HG03342 (cell line): ENCODE measurements at regions not wholly inside any gene's neighbourhood (a gene's known extent, or its start where the extent isn't known, plus 50 kb on each side); places are given as distances from the start of the nearest gene placed in this dataset.

Experiments
- ATAC-seq: cut with Tn5 transposase; IDR thresholded peaks from one replicate; pipeline ENCODE4 v1.9.1; 2021; ENCODE audit warnings: mild to moderate bottlenecking, moderate library complexity; ENCODE audit not compliant: unreplicated experiment

DNA sequence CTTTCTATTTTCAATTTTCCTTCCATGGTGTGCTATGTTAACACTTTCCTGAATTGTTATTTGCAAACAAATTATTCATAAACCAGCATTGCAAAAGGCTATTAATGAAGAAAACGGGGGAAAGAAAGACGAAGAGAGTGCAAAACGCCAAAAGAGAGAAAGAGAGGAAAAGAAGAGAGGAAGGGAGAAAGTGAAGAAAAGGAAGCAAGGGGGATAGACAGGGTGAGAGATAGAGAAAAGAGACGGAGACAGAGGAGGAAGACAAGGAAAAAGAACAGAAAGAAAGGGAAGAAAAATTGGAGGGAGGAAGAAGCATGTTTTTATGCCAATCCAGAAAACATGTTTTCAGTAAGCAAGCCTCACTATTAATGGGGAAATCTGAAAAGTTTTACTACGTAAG lies 310.6 kb downstream of the TFEC start:
- ATAC-seq: no peak

DNA sequence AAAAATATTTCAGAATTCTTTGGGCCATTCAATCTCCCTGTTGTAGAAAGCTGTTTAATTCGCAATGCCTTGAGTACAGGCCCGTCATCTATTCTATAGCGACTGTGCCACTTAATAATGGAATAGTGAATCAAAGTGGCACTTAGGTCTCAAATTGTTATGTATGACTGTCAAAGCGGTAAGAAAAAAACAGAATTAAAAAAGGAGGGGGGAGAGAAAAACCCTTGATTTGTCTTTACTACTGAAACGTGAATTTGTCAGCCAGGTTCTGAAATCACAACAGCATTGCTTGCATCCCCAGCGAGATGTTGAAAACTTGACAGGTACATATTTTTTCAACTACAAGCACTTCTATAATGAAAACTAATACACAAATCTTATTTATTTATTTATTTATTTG lies 320.9 kb downstream of the TFEC start:
- ATAC-seq: no peak

GRCh38 chr7:115708013-115708341 lies 322.6 kb downstream of the TFEC start:
- ATAC-seq: no peak

DNA sequence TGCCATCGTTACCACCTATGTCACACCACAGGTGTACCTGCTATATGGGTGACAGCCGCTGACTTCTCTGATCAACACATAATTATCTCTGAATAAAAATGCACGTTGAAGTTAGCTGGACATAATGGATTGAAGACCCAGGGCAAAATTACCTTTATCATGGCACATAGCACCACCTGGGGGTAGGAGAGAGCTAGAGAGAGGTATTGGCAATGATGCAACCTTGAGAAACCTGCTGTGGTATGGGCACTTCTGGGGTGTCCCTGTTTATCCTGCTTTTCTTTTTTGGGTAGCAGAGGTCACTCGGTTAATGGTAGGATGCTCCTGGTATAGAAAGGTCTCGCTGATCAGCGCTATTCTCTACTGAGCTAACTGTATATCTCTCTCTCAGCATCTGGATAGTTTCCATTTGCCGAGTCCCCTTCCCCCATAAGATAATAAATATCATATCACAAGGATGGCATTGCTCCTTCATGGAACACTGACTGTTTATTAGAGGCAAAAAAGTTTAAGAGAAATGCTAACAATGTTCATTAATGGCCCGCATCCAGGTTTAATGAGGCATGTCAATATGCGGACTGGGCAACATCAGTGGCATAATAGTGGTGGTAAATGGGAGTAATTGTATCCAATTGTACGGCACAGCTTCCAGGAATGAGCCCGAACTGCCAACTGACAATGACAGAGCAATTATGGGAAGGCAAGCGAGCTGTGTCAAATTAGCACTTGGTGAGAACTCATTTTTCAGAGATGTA lies 323.1 kb downstream of the TFEC start:
- ATAC-seq: no peak

GRCh38 chr7:115704884-115705283 lies 325.7 kb downstream of the TFEC start:
- no peak for ATAC-seq

DNA sequence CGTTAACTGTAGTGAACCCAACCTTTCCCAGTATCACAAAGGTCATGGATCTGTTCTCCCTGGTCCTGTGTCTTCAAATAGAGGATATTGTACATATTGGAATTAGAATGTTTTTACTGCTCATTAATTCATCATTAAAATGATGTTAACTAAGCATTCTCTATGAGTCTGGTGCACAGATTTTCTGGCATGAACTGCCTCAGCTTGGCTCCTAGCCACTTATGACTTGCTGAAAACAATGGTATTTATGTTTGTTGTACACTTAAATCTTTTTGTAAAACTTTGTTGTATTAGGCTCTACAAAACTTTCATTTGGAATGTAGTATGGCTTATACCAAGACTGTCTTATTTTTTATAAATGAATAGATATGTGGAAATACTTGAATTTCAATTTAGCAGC lies 329.4 kb downstream of the TFEC start:
- ATAC-seq: no peak

DNA sequence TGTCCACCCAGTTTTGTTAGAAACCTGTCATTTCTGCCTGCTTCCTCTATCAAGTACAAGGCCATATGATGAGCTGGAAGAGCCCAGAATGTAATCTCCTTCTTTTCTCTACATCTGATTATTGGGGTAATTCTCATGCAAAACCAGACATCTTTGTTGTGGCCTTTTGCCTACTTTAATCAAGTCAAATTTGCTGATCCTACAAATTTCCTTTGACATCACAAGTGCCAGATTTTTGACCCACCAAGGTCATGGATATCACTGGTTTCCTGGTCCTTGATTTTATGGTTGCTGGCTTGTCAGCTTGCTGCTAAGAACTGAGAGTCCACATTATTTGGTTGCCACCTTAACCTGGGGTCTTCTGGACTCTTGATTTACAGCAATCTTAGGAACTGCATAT lies 336.1 kb downstream of the TFEC start:
- ATAC-seq: no peak

- ATAC-seq: peak; percentile 74
Measured at GRCh38 chr7:115693779-115694178, 336.8 kb downstream of the TFEC start.

DNA sequence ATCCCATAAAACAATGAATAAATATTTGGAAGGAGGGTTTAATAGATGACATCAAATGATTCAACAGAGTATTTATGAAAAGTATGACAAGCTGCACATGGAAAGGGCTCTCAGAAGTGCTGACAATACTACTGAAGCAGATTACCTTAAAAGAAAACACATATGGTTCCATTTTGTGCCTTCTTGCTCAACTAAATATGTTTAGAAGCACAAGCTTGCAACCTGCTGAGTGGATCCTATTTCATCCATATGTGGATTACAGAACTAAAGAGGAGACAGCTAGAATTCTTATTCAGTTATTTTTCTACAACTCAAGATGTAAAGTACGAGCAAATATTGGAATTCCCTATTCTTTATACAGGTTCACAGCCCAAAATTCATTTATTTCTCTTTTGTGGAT lies 340.6 kb downstream of the TFEC start:
- no peak for ATAC-seq

- ATAC-seq: no peak
Measured at GRCh38 chr7:115683093-115683492, 347.5 kb downstream of the TFEC start.

DNA sequence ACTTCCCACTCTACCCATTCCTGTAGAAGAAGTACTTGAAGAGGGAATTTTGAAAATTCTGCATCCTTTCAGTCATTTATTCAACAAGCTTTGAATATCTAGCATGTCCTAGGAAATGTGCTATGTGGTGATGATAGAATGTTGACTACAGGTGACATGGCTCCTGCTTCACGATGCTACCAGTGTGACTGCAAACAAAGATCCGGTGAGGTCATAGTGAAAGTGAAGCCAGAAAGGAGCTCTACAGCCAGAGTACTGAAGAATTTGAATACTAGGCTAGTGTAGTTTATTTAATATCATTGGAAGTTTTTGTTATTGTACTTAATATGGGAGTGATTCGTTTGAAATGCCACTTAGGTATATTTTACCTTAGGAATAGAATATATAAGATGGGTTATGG lies 348.1 kb downstream of the TFEC start:
- peak; percentile 55 for ATAC-seq

DNA sequence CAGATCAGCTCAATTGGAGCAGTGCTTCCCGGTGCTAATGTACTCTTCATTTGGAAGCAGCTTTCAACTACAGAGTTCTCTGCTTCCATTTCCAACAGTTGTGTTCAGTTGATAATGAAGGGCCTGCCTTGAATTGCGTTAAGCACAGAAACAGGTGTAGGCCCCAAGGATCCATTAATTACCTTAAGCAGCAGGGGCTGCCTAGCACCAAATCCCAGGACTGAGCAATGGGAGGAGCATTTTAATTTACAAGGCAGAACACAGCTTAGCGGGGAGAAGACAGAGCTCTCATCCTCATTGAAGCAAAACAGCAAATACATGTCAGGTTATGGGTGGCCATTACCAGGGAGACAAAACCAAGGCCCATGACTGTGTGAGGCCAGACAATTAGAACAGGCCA lies 349.6 kb downstream of the TFEC start:
- ATAC-seq: no peak

DNA sequence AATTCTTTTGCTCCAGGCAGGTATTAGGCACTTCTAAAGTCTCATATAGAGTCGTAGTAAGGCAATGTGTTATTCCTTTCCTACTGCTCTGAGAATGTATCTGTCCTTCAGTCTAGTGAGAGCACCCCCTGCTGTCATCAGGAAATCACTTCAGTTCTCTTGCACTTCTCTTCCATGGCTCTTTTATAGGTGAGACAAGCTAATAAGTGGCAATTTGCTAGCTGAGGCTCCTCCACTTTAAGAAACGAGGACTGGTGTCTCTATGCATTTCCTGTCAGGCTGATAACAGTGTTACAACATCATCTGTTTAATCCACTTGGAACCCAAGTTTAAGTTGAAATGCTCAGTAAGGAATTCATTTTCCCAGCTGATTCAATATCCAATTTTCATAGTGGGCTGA lies 350.6 kb downstream of the TFEC start:
- peak; percentile 71 for ATAC-seq

- no peak for ATAC-seq
Measured at GRCh38 chr7:115679423-115679822, 351.1 kb downstream of the TFEC start.

DNA sequence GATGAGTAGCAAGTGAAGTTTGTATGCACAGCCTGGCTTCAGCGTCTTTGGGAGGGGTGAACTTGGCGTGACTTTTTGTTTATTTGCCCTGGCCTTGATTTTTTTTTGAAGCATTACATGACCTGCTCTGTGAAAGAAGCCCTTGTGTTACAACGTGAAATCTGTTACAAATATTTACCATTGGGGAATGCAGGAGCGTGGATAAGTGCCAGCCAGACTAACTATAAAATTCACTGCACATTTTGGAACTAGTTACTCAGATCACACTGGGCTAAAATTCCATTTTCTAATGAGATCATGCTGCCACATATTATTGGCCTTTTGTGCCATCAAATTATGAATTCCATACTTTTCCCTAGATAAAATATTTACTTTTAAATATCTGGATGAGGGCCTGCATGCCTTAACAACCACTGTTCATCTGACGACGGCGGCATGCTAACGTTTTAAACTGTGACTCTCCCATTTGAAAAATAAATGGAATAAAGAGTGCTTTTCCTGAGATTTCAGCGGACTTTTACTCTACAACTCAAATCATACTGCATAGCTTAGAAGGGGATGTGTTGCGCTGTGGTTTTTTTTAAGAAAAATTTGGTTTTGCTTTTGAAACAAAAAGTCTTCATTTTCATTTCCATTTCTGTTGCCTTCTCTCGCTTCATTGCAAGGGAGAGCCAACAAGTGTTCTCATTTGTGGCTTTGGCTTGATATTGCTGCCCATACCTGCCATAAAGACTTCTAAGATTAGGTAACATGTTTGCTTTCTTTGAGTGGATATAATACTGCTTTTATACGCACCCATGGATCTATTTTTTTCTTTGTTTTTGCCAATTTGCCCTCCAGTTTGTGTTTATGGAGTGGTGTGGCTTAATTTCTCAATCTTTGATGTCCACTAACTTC lies 352.2 kb downstream of the TFEC start:
- ATAC-seq: no peak

DNA sequence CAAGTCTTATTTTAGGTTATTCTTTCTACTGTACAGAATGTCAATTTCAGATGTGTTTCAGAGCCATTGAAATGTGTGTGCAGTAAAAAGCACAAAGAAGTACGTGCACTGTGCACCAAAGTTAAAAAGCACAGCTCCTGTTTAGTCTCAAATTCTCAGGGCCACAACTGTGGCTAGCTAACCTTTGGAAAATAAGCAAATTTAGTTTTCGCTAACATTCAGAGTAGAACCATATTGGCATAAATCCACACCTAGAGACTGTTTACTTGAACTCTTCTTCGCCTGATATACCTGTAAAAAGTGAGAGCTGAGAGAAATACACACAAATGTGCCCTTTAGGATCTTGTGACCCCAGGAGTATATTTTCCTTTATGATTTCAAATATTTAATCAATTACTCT lies 353.9 kb downstream of the TFEC start:
- ATAC-seq: no peak

GRCh38 chr7:115676080-115676479 lies 354.5 kb downstream of the TFEC start:
- ATAC-seq: no peak

GRCh38 chr7:115674467-115675024 lies 356.0 kb downstream of the TFEC start:
- ATAC-seq: no peak

- no peak for ATAC-seq
Measured at GRCh38 chr7:115672024-115672423, 358.5 kb downstream of the TFEC start.

DNA sequence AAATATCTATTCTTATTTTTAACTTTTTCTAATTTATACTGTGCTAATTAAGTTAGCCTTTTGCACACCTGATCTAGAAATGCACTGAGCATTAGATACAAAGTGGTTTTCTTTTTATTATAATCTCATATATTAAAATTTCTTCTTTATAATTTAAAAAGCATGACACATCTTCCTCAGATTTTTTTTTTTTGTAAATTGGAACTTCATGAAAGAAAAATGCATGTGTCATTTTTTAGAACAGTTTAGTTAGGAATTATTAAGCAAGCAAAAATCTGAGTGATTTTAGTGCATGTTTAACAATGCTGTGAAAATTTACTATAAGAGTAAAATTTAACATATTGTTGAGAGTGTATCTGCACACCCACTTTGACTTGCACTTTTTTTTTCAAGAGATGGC lies 367.9 kb downstream of the TFEC start:
- no peak for ATAC-seq

DNA sequence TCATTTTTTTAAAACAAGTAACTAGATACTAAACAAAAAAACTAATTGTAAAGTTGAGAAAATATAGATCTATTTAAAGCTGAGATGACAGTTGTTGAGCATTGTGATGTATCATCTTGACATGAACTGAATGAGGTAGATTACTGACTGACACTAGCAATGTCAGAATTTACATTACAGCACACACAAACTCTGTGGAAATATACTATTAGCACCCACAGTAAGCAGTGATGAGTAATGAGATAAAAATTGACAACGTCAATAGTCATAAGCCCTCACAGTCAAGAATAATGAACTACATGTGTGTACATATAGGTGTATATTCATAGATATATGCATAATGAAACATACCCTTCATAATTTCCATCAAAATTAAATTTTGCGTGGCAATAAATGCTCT lies 368.4 kb downstream of the TFEC start:
- ATAC-seq: no peak

DNA sequence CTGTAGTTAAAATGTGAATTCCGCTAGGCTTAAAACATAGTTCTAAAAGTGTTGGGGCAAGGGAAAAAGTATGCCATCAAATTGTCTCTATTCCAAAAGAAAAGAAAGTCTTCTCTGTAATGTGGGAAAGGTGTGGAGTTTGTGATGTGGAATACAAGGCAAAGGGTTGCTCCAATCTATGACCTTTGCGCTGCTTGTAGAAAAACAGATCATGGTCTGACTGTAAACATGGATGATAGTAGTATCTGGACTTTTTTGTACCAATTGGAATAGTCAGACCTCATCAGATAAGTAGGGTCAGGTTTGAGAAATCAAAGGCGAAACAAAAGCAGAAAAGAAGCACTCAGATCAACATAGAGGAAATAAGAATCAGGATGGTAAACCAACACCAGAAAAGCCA lies 372.3 kb downstream of the TFEC start:
- ATAC-seq: no peak
